RCC 7860 (cell line): ENCODE measurements at regions not wholly inside any gene's neighbourhood (a gene's known extent, or its start where the extent isn't known, plus 50 kb on each side); places are given as distances from the start of the nearest gene placed in this dataset.
"Not testable (repeated sequence)": the region's sequence is repeated elsewhere in the genome, so short reads cannot be mapped to it uniquely, and the experiment has no call there.

Source experiments
- DNase-seq: peaks from one replicate; pipeline ENCODE4 v3.0.0-alpha.2; 2015; ENCODE audit warnings: low spot score
- FAIRE-seq: peaks from 2 replicates; lab custom pipeline; 2012; peaks lifted over from hg19 to GRCh38; lab: Jason Lieb, UNC

GRCh38 chr17:77036841-77037381, 103.9 kb upstream of the SEC14L1 start:
- DNase-seq (no peak), FAIRE-seq (no peak)

DNA sequence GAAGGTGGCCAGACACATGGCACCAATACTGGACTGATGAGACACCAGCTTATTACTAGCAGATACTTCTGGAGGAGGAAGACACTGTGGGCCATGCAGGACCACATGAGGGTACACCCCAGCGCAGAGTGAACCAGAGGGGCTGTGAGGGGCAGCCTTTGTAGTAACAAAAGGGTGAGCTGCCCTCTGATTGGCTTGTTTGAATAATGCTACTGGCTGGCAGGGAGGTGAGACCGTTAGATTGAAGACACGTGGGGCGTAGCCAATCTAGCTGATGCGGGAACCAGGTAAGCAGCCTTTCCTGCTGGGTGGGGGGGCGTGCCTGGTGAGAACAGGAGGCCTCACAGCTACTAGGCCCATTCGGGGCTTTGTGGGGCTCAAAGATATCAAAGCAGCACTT, 102.8 kb upstream of the SEC14L1 start:
- no peak for DNase-seq
- no peak for FAIRE-seq

GRCh38 chr17:77038884-77039555, 101.7 kb upstream of the SEC14L1 start:
- no peak for DNase-seq
- FAIRE-seq = no peak

DNA sequence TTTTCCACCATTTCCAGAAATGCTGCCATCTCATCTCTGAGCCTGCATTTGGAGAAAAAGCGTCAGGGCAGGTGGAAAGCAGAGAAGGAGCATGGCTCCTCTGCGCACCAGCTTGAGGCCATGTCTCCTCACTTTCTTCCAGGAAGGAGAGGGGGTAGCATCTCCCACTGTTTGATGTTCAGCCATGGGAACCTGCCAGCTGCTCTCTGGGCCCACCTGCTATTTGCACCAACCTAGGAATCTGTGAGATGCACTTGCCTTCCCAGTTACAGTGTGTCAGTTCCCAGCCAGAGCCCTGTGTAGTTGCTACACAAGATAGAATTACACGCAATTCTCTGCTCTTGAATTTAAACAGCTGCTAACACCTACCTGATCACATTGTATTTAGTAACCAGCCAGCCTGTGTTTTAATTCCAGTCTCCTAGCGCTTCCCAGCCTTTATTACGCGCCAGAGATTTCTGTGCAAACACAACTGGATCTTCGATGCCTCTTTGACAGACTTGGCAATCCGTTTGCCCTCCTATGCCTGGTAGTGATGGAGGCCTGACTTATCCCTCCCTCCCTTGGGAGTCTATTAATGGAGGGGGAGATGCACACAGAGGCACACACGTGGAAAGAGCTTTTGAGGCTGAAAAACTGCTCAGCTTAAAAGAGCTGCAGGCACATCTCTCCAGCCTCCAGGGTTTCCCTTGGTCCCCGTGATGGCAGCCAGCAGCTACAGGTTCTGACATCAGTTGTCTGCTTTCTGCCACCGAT, 98.1 kb upstream of the SEC14L1 start:
- no peak for FAIRE-seq

DNA sequence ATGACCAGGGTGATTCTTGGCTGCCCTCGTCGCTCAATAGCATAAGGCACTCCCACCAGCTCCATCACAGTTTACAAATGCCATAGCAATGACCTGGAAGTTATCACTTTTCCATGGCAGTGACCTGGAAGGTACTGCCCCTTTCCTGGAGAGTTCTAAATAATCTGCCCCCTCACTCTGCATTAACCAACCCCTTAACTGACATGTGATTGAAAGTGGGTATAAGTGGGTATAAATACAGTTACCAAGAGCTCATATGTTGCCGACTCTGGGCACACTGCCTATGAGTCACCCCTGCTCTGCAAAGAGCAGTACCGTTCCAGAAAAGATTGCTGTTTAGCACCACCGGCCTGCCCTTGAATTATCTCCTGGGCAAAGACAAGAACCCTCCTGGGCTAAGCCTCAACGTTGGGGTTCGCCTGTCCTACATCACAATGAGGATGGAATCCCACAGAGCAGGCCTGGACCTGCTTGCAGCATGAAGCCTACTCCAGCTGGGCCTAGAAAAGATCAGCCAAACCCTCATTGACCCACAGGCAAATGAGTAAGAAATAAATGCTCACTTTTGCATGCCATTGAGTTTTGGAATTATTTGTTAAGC, 95.2 kb upstream of the SEC14L1 start:
- no peak for DNase-seq
- no peak for FAIRE-seq

More for the DNA sequence above, 98.1 kb upstream of the SEC14L1 start:
- DNase-seq = no peak

DNA sequence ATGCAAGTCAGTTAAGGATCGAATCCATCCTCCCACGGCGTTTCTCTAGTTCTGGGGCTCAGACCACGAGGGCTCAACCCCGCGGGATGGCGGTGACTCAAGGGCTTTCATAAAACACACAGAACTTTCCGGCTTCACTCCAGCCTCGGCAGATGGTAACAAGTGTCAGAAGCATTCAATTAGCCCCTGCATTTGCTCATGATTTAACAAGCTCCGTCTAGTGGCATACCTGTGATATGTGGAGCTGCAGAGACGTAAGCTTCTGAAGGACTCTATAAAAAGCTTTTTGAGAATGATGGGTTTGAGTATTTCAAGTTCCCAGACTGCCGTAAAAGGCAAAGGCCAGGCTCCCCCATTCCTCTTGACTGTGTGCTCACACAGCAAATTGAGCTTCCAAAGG, 91.3 kb upstream of the SEC14L1 start:
- FAIRE-seq (no peak), DNase-seq (no peak)

DNA sequence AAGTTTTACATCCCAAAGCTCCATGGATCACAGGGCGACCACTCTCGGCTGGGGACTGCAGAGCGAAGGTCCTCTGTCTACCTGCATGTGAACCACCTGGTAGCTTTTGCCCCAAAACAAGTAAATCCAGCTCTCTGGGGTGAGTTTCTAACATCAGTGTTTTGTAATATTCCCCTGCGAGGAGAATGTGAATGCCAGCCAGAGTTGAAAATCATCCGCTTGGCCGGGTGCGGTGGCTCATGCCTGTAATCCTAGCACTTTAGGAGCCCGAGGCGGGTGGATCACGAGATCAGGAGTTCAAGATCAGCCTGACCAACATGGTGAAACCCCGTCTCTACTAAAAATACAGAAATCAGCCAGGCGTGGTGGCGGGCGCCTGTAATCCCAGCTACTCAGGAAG, 89.9 kb upstream of the SEC14L1 start:
- peak; percentile 30 for DNase-seq
- FAIRE-seq = not testable (repeated sequence)

DNA sequence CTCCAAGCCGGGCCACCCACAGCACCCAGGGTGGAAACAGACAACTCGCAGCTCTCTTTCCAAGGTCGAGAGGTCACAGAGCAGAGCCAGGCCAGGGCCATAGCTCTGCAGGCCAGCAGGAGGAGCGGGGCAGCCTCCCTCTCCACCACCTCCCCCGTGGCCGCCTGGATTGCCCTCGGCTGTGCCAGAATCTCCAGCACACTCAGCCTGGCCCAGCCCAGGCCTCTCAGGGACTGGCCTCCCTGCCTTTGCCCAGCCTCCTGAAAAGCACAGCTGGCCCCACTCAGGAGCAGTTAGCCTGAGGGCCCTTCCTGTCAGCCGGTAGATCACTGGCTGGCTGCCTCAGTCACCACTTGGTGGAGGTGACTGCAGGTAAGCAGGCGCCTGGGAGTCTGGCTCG, 85.8 kb upstream of the SEC14L1 start:
- FAIRE-seq (no peak), DNase-seq (no peak)

DNA sequence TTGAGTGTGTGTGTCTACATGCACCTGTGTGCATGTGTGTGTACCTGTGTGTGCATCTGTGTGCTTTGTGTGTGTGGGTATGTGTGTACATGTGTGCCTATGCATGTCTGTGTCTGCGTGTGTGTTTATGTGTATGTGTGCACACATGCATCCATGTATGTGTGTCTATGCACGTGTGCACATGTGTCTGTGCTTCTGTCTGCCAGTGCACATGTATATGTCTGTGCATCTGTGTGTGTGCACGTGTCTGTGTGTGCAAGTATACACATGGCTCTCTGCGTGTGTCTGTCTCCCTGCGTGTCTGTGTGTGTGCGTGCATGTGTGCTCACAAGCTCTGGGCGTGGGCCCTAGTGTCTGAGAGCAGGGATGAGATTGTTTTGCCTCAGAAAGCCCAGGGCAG, 85.3 kb upstream of the SEC14L1 start:
- no peak for FAIRE-seq

DNA sequence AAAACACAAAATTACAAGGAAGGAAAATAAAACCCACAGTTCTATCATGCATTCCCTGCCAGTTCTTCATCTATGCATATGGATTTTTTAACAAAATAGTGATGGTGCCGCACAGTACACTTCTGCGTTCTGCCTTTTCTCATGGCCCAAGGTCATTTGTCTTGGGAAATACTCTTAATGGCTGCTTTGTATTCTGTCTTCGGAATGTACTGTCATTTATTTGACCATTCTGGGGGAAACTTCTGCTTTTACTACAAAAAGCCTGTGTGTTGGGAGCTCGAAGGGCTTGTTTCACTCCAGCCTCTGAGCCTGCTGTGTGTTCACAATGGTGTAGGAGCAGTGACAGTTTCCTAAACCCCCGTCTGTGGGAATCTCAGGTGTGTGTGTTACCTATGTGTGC, 82.8 kb upstream of the SEC14L1 start:
- no peak for DNase-seq
- no peak for FAIRE-seq

More for the DNA sequence above, 85.3 kb upstream of the SEC14L1 start:
- no peak for DNase-seq

DNA sequence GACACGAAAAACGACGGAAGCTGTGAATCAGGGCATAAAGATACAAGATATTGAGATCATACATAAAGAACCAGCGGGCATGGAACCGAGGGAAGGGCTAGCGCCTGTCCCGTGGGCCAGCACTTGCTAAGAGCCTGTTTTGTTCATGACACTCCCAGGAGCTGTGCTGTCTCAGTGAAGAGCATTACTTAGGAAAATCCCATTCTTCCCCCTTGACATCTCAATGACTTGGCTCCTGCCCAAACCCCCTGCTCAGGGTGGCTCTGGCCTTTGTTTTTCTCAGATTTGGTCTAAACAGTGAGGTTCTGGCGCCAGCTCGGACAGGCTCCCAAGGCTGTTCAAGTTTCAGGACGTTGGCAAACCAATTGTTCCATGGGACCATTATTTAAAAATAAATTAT, 79.1 kb upstream of the SEC14L1 start:
- FAIRE-seq = no peak
- no peak for DNase-seq

GRCh38 chr17:77064598-77064997, 76.2 kb upstream of the SEC14L1 start:
- DNase-seq (no peak), FAIRE-seq (no peak)

DNA sequence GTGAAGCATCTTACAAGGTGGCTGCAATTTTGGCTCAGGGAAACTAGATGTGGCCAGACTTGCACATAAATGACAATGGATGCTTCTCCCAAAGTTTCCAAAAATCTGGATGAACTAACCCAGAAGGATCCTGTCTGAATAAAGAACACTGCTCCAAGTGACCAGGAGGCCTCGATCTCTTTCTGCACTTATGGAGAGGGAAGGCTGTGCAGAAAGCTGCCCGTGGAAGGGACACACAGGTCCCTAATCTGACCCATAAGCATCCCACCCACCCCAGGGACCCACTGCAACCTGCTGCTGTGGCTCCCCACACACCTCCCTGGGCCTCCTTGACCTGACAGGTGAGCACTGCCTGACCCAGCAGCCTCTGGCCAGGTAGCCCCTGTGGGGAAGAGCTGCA, 74.6 kb upstream of the SEC14L1 start:
- FAIRE-seq = no peak
- no peak for DNase-seq

DNA sequence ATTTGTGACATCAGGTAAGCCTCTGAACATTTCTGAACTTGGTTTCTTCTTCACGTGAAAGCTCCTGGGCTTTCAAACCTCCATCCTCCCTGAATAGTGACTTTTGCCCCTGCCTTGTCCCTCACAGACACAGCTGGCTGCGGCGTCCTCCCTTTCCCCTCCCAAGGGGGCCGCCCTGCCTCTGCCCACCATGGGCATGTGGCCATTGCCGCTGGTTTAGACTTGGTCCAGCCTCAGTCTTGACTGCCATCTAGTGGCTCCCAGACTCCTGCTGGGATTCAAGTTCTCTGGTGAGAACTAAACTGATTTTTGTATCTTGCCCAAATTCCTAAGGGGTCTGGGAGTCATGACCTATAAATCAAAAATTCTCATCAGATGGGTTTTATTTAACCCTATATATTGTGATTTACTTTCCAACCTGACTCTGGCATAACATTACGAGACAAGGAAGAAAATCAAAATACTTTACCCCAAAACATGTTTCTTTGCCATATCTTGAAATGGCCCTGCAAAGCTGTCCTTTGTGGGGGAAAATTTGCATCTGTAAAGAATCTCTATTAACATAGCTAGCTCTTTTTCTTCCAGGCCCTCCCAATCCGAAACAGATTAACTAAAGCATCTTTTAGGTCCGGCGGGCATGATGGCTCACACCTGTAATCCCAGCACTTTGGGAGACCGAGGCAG, 73.9 kb upstream of the SEC14L1 start:
- DNase-seq = peak; percentile 36
- not testable (repeated sequence) for FAIRE-seq

GRCh38 chr17:77068915-77069314, 71.9 kb upstream of the SEC14L1 start:
- FAIRE-seq (no peak), DNase-seq (no peak)

DNA sequence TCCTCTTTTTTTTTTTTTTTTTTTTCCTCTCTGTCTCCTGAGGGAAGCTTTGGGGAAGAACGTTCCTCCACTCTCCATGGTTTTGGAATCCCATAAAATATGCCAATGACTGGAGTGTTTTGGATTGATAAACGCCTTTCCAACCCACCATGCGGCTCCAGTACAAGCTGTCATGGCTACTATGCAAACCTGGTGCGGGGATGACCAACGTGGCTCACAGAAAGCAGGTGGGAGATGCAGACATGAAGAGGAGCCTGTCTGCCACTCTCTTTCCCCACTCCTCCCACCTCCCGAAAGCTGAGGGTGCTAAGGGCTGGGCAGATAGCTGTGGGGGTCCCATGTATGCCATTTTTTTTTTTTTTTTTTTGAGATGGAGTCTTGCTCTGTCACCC, 69.9 kb upstream of the SEC14L1 start:
- FAIRE-seq (no peak), DNase-seq (no peak)

GRCh38 chr17:77071925-77072490, 68.8 kb upstream of the SEC14L1 start:
- DNase-seq = no peak
- FAIRE-seq = no peak

DNA sequence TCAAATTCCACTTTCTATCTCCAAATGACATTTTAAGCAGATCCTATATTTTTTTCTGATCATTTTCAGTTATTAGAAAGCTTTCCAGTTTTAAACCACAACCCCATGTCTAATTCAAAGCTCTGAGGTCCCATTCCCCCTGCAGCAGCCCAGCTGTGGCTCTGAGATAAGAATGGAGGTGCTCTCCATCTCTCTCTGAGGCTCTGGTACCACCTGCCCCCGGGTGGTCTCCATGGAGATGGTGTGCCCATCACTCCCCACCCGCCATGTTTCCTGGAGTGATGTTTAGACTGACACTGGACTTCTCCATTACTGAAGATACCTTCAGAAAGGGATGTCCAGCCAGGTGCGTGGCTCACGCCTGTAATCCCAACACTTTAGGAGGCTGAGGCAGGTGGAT, 68.1 kb upstream of the SEC14L1 start:
- DNase-seq (no peak), FAIRE-seq (no peak)

- DNase-seq = no peak
- no peak for FAIRE-seq
These were observed 66.1 kb upstream of the SEC14L1 start for GRCh38 chr17:77074681-77075080.

DNA sequence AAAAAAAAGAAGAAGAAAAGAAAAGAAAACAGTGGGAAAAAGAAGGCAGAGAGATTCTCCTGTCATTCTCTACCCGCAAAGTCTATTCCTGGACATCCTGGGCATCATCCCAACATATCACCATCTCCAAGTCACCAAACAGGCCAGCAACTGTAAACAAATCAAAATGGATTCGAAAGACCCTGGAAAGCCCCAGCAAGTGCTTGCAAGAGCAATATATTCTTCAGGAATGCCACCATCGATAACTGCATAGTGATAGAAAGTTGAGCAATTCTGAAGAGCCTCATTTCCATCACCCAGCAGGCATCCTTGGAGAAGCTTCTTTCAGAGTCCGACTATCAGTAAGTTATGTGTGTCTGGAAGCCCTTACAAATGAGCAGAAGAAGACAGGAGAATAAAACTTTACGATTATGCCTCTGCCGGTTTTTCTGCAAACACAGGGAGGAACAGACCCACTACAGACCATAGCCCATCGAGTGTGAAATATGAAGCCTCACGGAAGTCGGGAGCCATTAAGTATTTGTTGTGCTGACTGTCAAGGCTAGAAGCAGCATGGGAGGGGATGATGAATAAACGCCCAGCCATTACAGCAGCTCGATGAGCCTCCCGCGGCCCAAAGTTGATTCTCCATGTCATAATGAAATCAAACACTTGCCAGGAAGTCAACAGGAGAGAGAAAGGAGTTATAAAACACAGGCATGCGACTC, 64.5 kb upstream of the SEC14L1 start:
- DNase-seq (no peak), FAIRE-seq (no peak)
